Sigmoid colon (tissue), 6 donors: ENCODE measurements at regions not wholly inside any gene's neighbourhood (a gene's known extent, or its start where the extent isn't known, plus 50 kb on each side); places are given as distances from the start of the nearest gene placed in this dataset.
A peak's percentile ranks its signal among the peaks of the same experiment; 100 is the strongest.

ENCODE experiments used
- DNase-seq: peaks from one replicate; pipeline ENCODE4 v3.0.0-alpha.2; 2019
- H3K27ac ChIP-seq, 4 donors: fragments of 200-600 bp; sonication (generic); one replicate each; pipeline ENCODE4 v1.5.1; 2016 to 2019; ENCODE audit warnings: mild to moderate bottlenecking in 1 of 4
- H3K27me3 ChIP-seq, 3 donors: fragments of 200-600 bp; sonication (generic); one replicate each; pipeline ENCODE4 v1.5.1; 2019; ENCODE audit warnings: mild to moderate bottlenecking in 1 of 3
- H3K36me3 ChIP-seq, 4 donors: fragments of 200-600 bp; sonication (generic); one replicate each; pipeline ENCODE4 v1.5.1; 2016 to 2019
- H3K4me1 ChIP-seq, 4 donors: fragments of 200-600 bp; sonication (generic); one replicate each; pipeline ENCODE4 v1.5.1; 2017 to 2019
- H3K4me3 ChIP-seq, 4 donors: fragments of 200-600 bp; sonication (generic); one replicate each; pipeline ENCODE4 v1.5.1; 2017 to 2019; ENCODE audit warnings: mild to moderate bottlenecking in 2 of 4, moderate library complexity in 1 of 4
- H3K9me3 ChIP-seq, 4 donors: fragments of 200-600 bp in 3 of 4; sonication (generic) in 3 of 4; one replicate each; pipeline versions ENCODE4 v1.5.1 to v1.6.1; 2013 to 2019
- EP300 ChIP-seq, 4 donors: sonication (generic); formaldehyde crosslinking; IDR thresholded peaks; one replicate each; pipeline ENCODE4 v1.6.1; 2017; ENCODE audit warnings: antibody characterized with exemption in 4 of 4
- POLR2A ChIP-seq, 2 donors: fragments of 450-650 bp; IDR thresholded peaks; one replicate each; pipeline ENCODE4 v1.6.1; 2016; ENCODE audit warnings: antibody characterized with exemption in 2 of 2, mild to moderate bottlenecking in 2 of 2, moderate library complexity in 2 of 2
- POLR2AphosphoS5 ChIP-seq, 4 donors: sonication (generic); formaldehyde crosslinking; IDR thresholded peaks; one replicate each; pipeline ENCODE4 v1.6.1; 2017; ENCODE audit warnings: antibody characterized with exemption in 4 of 4
- WGBS, 2 donors: extraction: QIAGEN DNeasy Blood & Tissue Kit; methylation state at CpG; one replicate each; pipeline ENCODE4 v1.1.7; 2013; 5-methylcytosine and 5-hydroxymethylcytosine counted together
- intact Hi-C: fragments of 100-400 bp; cut with DNase I; formaldehyde crosslinking; loops from one replicate; pipeline ENCODE4 v1.15.1; 2023
- TF ChIP-seq, protein P1 (sequence below), 4 experiments: fragments of 450-650 bp in 3 of 4; fragments of 200-600 bp in 1 of 4; IDR thresholded peaks; one replicate each; pipeline ENCODE4 v1.5.1; 2016 to 2019; ENCODE audit warnings: antibody characterized with exemption in 4 of 4, mild to moderate bottlenecking in 3 of 4, moderate library complexity in 2 of 4
- donor health status: healthy with polysubstance abuse.
- donor health status: healthy.

GRCh38 chr2:108169982-108170625 lies 69.7 kb upstream of the SULT1C3 start:
- intact Hi-C loops = no loop called here
- no peak for TF ChIP-seq POLR2A (IDR thresholded peaks at IDR 0.05)
- TF ChIP-seq, protein P1, sequence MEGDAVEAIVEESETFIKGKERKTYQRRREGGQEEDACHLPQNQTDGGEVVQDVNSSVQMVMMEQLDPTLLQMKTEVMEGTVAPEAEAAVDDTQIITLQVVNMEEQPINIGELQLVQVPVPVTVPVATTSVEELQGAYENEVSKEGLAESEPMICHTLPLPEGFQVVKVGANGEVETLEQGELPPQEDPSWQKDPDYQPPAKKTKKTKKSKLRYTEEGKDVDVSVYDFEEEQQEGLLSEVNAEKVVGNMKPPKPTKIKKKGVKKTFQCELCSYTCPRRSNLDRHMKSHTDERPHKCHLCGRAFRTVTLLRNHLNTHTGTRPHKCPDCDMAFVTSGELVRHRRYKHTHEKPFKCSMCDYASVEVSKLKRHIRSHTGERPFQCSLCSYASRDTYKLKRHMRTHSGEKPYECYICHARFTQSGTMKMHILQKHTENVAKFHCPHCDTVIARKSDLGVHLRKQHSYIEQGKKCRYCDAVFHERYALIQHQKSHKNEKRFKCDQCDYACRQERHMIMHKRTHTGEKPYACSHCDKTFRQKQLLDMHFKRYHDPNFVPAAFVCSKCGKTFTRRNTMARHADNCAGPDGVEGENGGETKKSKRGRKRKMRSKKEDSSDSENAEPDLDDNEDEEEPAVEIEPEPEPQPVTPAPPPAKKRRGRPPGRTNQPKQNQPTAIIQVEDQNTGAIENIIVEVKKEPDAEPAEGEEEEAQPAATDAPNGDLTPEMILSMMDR (IDR thresholded peaks at IDR 0.05) = peak in 1 of 4 experiments; percentile 31
- H3K9me3 ChIP-seq = no peaks in the 10 kb centered on the region
- DNase-seq = no peak
- H3K27ac ChIP-seq = no peak overlapping the region
- WGBS, 2 donors = 36 to 45% methylated on average over 3 of the region's 3 CpGs
- H3K27me3 ChIP-seq = no peaks in the 10 kb centered on the region
- H3K36me3 ChIP-seq = no peaks in the 10 kb centered on the region
- no peak overlapping the region for H3K4me3 ChIP-seq
- H3K4me1 ChIP-seq = no peaks in the 10 kb centered on the region

- Histone ChIP-seq H3K4me1 (no peaks in the 10 kb centered on the region), H3K9me3 (no peaks in the 10 kb centered on the region), H3K4me3 (no peak overlapping the region), H3K27ac (no peak overlapping the region), H3K36me3 (no peaks in the 10 kb centered on the region), H3K27me3 (no peaks in the 10 kb centered on the region)
- intact Hi-C loops = no loop called here
- WGBS, 2 donors = 61 to 72% methylated on average over 3 of the region's 3 CpGs
- no peak for TF ChIP-seq EP300 (IDR thresholded peaks at IDR 0.05)
- TF ChIP-seq POLR2A (IDR thresholded peaks at IDR 0.05) = no peak
- no peak for TF ChIP-seq POLR2AphosphoS5 (IDR thresholded peaks at IDR 0.05)
- TF ChIP-seq, protein P1 (IDR thresholded peaks at IDR 0.05) = no peak
- DNase-seq = no peak
Measured at GRCh38 chr2:108171657-108172056, 68.1 kb upstream of the SULT1C3 start.

- TF ChIP-seq, protein P1 (IDR thresholded peaks at IDR 0.05) = no peak
- TF ChIP-seq POLR2AphosphoS5 (IDR thresholded peaks at IDR 0.05) (no peak), EP300 (IDR thresholded peaks at IDR 0.05) (no peak), POLR2A (IDR thresholded peaks at IDR 0.05) (no peak)
- WGBS, 2 donors = 51 to 58% methylated on average over 7 of the region's 7 CpGs
- H3K27ac ChIP-seq = no peak overlapping the region
- H3K4me1 ChIP-seq = no peaks in the 10 kb centered on the region
- no peaks in the 10 kb centered on the region for H3K36me3 ChIP-seq
- H3K4me3 ChIP-seq = no peak overlapping the region
- H3K9me3 ChIP-seq = no peaks in the 10 kb centered on the region
- H3K27me3 ChIP-seq = no peaks in the 10 kb centered on the region
- intact Hi-C loops = no loop called here
- no peak for DNase-seq
Measured at GRCh38 chr2:108182489-108182888, 57.3 kb upstream of the SULT1C3 start.

GRCh38 chr2:108184419-108184818 lies 55.3 kb upstream of the SULT1C3 start:
- no peak for DNase-seq
- intact Hi-C loops = no loop called here
- Histone ChIP-seq H3K27me3 (no peaks in the 10 kb centered on the region), H3K4me3 (no peak overlapping the region), H3K36me3 (no peaks in the 10 kb centered on the region), H3K9me3 (no peaks in the 10 kb centered on the region), H3K4me1 (no peaks in the 10 kb centered on the region), H3K27ac (no peak overlapping the region)
- 11 to 40% methylated on average over 2 of the region's 2 CpGs for WGBS, 2 donors
- TF ChIP-seq POLR2AphosphoS5 (IDR thresholded peaks at IDR 0.05) (no peak), EP300 (IDR thresholded peaks at IDR 0.05) (no peak), POLR2A (IDR thresholded peaks at IDR 0.05) (no peak)
- TF ChIP-seq, protein P1 (IDR thresholded peaks at IDR 0.05) = no peak

DNA sequence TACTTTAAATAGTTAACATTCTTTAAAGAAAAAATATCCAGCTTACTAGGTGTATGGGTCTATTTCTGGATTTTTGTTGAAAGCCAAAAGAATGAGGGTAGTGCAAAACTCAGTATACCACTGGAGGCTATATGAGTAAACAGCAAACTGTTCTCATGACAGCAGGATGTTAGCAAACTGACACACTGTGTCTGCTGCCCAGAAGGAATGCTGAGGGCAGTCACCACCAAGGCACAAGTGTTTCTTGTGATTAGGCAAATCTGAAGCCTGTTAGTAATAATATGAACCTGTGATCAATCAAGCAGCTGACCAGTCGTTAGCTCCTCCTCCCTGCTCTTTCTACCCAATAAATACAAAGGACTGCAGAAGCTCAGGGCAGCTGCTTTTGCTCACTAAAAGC lies 50.5 kb upstream of the SULT1C3 start:
- Histone ChIP-seq H3K4me1 (no peaks in the 10 kb centered on the region), H3K27ac (no peak overlapping the region), H3K4me3 (no peak overlapping the region), H3K36me3 (no peaks in the 10 kb centered on the region), H3K27me3 (no peaks in the 10 kb centered on the region), H3K9me3 (no peaks in the 10 kb centered on the region)
- TF ChIP-seq POLR2A (IDR thresholded peaks at IDR 0.05) (no peak), POLR2AphosphoS5 (IDR thresholded peaks at IDR 0.05) (no peak), EP300 (IDR thresholded peaks at IDR 0.05) (no peak)
- TF ChIP-seq, protein P1 (IDR thresholded peaks at IDR 0.05) = no peak
- DNase-seq = no peak
- intact Hi-C loops = no loop called here
- WGBS, 2 donors = 24 to 61% methylated on average over 1 of the region's 1 CpG
